Kidney capillary endothelial cell (primary cell): ENCODE measurements at regions not wholly inside any gene's neighbourhood (a gene's known extent, or its start where the extent isn't known, plus 50 kb on each side); places are given as distances from the start of the nearest gene placed in this dataset.

ENCODE experiments used
- DNase-seq: peaks from one replicate; pipeline ENCODE4 v3.0.0-alpha.2; 2018; ENCODE audit warnings: low spot score

DNA sequence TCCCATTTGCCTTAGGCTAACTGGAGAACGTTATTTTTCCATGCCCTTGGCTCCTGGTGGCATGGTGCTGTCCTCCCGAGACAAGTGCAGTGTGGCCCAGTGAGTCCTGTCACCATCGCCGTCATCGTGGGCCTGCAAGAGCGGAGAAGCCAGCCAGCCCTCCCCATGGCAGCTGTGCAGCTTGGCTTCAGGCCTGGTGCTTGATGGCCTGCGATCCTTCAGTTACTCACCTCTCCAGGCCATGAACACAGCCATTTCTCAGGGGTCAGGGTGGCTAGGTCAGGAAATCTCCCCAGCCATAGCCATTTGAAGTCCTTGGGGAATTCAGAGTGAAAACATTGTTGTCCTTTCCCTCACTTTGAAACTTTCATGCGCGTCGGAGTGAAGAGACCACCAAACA lies 189.0 kb upstream of the RGMA start:
- no peak for DNase-seq

DNA sequence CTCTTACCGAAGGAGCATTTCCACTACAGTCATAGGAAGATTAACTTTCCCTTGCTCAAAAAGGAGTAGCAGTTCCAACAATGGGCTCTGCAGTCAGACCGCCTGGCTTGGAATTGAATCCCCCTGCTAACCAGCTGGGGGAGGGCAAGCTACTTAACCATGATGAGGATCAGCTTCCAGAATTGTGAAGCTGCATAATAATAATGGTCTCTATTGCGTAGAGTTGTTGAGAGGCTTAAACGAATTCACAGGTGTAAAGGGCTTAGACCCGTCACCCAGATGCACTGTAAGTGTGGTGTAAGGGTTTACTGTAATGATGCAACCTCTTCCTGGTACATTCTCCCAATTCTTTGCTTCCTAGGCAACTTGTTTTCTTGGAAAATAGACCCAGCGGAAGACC lies 185.2 kb upstream of the RGMA start:
- no peak for DNase-seq

DNA sequence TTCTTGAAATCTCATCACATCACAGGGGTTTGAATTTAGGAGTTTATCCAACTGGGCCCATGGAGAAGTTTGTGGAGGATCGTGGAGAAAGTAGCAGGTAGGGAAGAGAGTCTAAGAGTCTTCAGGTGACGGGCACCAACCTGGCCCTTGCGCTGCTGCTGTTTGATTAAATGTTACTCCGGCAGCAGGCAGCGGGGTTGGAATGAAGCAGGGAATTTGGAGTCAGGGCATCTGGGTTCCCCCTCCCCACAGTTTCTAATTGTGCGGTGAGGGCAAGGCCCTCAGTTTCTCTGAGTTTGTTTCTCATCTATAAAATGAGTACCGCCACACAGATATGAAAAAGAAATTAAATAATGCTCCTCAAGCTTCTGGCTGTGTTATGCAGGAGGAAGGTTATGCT lies 182.9 kb upstream of the RGMA start:
- DNase-seq: no peak

DNA sequence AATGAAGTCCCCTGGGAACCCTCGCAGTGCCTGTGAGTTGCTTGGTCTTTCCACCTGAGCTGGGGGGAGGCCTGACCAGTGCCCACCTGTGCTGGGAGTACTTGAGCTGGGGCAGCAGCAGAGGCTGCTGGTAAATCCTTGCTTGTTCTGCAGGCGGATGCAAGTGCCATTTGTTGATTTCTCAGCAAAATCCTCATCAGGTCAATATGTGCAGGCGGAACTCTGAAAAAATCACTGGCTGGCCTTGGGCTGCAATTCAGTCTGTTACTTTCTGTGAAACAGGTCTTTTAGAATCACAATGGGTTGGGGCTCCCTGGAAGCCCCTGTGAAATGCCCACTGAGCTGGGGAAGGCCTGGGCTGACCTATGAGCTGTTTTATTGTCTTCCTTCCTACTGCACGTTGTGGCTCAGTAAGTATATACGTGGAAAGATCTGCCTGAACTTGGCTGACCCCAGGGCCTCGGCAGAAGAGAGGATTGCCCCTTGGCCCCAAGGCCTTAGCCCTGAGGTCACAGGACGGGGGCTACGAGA lies 182.0 kb upstream of the RGMA start:
- no peak for DNase-seq

DNA sequence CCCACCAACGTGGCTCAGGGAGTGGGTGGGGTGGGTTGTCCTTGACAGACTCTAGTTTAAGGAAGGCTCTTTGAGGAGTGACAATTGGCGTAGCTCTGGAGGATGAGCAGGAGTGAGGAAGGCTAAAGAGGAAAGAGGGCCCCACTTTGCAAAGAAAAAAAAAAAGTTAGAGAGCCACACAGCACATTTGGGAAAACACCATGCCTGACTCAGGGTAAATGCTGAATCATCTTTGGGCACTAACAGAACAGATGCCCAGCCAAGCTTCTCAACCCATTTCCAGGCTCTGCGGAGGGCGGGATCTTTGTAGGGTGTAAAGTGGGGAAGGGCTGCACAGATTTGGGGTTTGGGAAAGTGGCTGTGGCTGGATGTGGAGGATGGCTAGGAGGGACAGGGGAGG lies 179.1 kb upstream of the RGMA start:
- DNase-seq: no peak

DNA sequence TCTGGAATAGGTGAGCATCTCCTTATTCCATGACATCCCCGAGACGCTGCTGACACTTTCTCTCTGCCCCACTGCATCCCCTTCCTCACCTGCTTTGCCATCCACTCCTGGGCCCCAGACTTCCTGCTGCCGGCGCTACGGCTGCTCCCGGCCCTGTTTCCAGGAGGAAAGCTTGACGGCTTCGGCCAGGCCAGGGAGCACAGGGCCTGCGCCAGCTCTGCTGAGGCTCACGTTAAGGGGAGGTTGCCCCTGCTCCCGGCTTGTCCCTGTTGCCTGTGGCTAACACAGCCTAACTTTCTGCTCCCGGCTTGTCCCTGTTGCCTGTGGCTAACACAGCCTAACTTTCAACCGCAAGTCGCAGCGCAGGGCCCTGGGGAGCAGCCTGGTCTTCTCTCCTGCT lies 177.3 kb upstream of the RGMA start:
- no peak for DNase-seq

DNA sequence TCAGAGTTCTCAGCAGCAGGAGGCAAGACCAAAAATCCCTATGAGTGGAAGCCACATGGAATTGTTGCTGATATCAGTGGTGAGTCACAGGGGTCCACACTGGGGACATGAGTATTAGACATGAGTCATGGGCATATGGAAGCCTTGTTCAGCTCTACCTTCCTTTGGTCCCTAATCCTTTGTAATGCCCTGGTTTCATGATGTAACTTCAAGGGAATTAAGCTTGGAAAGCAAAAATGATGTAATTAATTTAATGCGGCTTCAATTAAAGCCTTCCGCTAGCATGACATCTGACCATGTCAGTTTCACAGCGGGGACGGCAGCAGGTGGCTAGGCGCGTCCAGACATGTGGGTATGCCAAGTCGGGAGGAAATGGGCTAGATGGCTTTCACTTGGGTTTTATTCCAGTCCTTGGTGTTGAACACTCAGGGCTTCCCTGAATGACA lies 176.1 kb upstream of the RGMA start:
- DNase-seq: peak; percentile 30

DNA sequence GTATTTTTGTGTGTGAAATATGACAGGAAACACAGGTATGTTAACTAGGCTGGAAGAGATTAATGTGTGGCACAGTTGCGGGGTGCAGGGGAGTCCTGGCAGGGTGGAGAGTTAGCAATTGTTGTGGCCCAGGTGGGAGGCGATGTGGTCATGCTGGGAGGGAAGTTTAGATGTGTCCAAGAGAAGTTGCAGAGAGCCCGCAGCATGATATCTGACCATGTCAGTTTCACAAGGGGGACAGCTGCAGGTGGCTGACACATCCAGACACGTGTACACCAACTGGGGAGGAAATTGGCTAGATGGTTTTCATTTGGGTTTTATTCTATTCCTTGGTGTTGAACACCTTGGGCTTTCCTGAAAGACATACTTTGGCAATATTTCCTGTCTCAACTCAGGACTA lies 172.8 kb upstream of the RGMA start:
- DNase-seq: no peak

DNA sequence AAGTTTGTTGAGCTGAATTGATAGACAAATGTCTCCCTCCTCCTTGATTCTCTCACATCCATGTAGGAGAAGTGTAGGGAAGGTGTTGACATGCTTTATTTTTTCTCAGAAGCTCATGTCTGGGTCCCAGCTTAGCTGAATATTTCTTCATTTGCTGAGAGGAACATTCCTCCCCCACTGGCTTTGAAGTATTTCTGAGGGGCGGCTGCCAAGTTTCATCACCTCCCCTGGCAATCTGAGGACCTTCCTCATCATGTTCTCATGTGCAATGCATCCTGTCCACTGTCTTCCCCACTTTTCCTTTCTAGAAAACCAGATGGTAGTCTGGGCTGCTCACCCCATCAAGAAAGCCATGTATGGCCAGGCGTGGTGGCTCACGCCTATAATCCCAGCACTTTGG lies 168.9 kb upstream of the RGMA start:
- DNase-seq: no peak

DNA sequence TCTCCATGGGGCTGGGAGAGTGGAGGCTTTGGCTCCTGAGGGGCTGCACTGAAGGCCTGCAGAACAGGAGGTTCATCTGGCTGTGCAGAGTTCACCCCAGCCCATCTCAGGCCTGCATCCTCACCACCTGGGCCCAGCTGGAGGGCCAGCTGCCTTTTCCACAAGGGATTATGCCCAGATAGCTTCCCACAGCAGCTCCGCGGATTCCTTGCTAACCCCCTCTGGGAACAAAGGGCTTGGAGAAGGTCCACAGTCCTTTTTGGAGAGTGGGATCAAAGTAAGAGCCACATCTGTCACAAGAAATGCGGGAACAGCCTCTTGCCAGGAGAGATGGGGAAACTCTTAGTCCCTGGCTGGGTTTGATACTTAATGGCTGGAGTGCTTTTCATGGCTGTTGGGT lies 164.7 kb upstream of the RGMA start:
- DNase-seq: no peak

DNA sequence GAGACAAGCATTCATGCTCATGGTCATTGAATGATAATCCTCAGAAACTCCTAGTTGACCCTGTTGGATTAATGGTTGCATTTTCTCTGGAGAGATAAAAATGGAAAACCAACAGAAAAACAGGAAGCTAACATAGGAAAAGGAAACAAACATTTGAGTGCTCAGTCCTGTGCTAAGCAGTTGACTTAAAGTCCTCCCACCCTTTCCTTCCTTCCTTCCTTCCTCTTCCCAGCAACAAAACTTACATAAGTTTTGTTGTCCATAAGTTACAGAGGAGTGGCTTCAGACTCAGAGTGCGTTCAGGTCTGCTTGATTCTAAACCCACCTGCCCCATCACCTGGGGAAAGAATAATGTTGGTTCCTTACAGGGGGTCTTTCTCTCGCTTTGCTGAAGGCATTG lies 163.8 kb upstream of the RGMA start:
- no peak for DNase-seq

DNA sequence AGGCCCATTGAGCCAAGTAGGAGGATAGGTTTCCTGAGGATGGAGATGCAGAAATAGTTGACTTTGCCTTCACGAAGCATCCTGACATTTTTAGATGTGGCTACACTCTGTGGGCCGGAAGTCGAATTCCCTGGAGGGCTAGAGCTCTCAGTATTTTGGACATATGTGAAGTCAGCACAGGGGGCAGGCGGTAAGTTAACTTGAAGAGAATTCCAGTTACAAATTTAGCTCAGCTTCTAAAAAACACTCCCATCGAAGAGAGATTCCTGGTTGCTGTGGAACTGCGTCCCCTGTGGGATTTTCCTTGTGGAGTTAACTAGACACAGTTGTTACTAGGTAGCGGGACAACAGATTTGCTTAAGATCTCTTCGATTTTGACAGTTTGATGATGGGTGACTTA lies 161.9 kb upstream of the RGMA start:
- DNase-seq: no peak

DNA sequence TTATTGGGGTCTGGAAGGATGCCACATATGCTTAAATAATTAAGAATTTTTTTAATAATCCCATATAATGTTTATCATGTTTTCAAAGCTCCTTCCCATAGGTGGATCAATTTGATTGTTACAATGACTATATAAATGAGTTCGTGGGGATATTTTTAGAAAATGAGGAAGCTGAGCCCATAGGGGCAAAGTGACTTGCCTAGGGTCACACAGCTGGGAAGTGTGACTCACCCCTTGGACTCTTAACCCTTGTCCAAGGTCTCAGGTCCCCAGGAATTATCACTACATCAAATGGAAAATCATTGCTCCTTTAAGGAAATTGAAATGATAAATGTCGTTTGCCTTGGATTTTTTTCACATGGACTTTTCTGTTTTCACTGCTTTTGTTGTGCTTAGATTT lies 161.2 kb upstream of the RGMA start:
- DNase-seq: peak; percentile 41

DNA sequence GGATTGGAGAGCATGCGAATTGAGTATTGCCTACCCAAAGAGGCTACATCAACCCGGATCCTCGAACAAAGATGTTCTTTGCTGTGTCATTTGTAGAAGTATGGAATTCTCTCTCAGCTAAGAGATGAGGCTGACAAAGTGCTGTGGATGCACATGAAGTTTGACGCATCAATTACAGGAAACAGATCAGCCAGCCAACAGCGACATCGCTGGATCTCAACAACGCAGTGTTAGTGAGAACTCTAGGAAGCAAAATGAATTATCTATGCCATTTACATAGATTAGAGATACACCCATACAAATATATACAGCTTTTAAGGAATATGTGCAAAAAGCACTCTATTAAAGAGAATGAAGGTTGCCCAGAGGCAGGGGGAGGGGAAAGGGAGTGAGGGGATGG lies 160.6 kb upstream of the RGMA start:
- peak; percentile 41 for DNase-seq

DNA sequence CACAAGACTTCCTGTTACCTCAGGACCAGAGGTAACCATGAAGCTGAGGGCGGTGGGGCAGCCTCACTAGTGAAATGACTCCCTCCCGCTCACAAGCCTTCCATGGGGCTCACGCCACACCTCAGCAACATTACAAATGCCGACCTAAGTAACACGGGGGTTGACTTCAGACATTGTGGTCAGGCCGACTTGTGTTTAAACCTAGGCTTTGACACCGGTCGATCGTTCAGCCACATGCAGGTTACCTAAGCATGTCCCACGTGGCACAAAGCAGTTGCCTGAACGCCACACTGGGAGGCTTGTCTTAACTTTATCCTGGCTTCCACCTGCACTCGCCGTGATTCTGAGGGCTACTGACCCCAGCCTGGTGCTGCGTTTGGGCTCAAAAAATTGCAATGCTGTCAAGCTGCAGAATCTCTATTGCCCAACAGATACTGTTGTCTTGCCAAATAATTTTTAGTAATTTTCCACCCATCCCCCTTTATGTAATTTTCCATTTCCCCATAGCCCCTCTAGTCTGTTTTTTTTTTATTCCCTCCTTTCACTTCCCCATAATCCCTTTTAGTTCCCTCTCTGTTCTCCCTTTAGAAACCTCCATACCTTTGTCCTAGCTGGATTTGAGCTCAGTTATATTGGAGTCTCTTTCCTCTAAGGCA lies 158.6 kb upstream of the RGMA start:
- no peak for DNase-seq

DNA sequence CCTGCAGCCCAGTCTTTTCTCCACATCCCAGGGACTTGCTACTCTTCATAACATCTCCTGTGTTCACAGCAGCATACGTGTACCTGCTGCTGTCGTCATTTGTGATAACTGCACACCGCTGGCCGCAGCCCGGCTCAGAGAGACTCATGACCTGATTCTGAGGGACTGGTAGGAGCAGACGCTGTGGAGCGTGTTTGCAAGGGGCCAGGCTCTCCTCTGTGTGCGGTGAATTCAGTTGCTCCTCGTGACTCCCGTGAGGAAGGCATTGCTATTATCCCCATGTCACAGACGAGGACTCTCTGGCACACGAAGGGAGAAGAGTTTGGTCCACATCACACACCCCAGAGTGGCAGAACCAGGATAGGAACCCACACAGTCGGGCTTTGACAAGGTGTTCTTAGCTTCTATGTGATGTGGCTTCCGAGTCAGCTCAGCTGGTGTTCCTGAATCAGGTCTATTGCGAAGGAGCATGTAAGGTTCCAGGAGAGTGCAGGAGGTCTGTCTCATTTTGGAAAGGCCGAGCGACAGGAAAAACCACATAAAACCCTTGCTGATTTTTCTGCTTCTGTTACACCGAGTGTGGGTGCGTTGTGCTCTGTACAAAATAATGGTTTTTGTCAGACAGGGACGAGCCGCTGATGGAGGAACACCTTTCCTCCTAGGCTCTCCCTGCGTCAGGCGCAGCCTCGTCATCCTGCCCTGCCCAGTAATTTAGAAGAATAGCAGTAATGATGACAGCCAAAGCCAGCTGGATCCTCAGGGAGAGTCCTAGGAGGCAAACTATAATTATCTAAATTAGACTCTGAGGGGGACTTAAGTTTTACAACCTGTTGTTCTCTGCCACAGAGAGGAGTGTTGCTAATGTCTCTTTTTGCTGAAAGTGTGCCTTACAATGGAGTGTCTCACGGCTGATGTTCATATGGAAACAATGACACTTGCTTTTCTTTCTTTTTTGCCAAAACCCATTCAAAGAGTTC lies 157.5 kb upstream of the RGMA start:
- DNase-seq: no peak

DNA sequence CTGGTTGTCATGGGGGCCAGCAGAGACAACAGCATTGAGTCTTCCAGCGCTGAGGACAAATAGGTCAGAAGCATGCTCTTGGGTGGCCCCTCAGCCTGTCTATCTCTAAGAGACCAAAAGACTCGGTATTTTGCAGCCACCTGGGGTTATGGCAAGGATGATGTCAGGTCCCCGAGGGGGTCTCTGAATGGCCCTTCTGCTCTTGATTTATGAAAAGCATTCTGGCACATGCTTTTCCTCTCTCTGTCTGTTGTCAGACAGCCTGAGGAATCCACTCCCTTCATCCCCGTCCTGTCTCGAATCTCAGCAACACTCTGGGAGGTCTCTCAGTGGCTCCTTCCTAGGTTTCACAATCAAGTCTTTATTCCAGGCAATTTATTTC lies 156.6 kb upstream of the RGMA start:
- DNase-seq: no peak

DNA sequence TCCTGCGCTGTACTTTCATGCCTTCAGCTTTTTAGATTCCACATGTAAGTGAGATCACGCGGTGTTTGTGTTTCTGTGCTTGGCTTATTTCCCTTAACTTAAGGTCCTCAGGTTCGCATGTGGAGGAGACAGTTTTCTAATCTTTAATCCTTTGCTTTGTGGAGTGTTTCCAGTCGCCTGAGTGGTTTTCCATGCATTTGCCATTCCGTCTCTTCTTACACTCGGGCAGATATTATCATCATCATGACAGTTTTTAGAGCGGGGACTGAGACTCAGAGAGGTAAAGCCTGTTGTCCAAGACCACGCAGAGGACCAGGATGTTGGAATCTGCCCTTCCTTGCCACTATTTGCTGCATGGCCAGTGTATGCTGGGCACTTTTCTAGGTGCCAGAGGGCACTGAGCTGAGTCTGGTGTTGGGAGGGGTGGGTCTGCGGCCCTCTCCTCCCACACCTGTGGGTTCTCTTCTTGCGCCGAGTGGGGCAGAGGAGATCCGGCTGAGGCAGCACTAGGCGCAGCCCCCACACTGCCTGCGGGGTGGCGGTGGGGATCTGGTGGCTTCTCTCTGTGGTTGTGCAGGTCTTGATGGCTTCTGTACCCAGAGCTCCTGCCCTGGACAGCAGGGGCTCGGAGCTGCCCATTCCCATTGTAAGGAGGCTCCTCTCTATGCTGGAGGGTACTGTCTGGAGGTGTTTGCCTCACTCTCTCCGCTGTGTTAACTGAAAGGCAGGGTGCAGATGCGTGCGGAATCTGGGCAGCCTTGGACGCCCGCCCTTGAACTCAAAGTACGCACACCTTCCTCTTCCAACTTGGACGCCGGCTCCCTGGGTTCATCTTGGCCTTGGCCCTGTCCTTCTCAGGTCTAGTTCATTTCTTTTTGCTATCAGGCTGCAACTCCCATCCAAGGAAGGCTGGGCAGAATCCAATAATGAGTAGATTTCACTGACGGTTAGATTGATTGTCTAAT lies 156.0 kb upstream of the RGMA start:
- DNase-seq: no peak

DNA sequence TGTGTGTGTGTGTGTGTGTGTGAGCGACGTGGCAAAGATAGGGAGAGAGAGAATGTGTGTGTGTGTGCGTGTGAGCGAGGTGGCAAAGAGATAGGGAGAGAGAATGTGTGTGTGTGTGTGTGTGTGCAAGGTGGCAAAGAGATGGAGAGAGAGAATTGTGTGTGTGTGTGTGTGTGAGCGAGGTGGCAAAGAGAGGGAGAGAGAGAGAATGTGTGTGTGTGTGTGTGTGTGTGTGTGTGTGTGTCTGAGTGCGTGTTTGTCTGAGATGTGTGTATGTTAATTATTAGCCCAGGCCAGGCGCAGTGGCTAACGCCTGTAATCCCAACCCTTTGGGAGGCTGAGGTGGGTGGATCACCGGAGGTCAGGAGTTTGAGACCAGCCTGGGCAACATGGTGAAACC lies 154.6 kb upstream of the RGMA start:
- DNase-seq: no peak

DNA sequence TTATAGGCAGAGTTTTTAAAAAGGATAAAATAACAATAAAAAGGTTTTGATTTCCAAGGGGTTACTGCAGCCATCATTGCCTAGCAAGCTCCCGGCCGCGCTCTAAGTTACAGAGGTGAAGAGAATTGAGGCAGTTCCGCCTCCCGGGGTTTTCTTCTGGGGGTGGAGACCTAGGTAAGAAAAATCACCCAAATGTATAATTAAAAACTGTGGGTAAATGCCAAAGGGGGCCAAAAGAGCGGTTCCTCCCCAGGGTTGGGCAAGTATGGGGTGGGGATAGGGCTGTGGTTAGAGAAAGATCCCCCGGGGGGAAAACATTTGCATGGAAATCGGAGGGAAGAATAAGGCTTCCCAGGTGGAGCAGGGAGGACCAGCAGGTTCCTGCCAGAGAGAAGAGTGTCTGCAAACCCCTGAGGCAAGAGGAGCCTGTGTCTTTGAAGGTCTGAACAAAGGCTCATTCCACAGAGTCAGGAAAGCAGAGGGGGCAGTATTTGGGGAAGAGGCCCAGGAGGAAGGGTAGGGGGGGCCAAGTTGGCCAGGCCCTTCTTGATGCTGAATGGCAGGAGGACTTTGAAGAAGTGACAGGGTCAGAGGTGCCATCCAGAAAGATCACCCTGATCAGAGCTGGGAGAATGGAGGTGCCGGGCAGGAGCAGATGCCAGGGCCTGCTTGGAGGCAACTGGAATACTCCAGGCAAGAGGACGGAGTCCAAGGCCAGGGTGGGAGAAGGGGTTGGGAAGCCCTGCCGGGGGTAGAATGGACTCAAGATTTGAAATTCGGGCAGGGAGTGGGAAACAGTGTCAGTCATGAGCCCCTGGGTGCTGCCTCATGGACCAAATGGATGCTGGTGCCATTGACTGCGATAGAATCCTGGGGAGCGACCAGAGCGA lies 152.9 kb upstream of the RGMA start:
- DNase-seq: no peak

DNA sequence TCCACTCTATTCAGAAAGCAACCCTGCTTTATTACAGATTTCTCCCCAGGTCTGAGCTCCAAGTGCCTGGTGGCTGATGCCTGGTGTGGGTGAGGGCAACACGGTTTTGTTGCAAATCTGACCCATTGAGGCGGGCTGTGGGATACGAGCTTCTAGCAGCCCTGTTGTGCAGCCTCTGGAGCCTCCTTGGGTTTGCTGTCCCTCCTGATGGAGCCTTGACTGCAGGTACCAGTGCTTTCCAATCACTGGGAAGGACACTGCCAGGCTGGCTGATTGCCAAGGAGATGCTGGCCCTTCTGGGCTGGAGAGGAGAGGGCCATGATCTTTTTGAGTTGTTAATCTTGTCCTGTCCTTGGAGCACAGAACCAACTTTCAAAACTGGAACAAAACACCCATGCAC lies 151.0 kb upstream of the RGMA start:
- DNase-seq: no peak
